Erythroblast (primary cell): ENCODE measurements at regions not wholly inside any gene's neighbourhood (a gene's known extent, or its start where the extent isn't known, plus 50 kb on each side); places are given as distances from the start of the nearest gene placed in this dataset.

ENCODE experiments used
- GATA1 ChIP-seq: IDR thresholded peaks from 2 replicates; pipeline ENCODE4 v1.6.1; 2011; ENCODE audit warnings: low read depth, mild to moderate bottlenecking, control low read depth, low read length, moderate library complexity
- POLR2A ChIP-seq: IDR thresholded peaks from 2 replicates; pipeline ENCODE4 v1.6.1; 2011; ENCODE audit warnings: mild to moderate bottlenecking, low read length

- no peak for TF ChIP-seq POLR2A
- no peak for TF ChIP-seq GATA1
Measured at GRCh38 chr10:107706096-107706725, 541.7 kb upstream of the SORCS1 start.
